Germinal center (tissue), 1 donor: ENCODE measurements at regions not wholly inside any gene's neighbourhood (a gene's known extent, or its start where the extent isn't known, plus 50 kb on each side); places are given as distances from the start of the nearest gene placed in this dataset.

Experiments used
- DNase-seq: peaks from one replicate; pipeline ENCODE4 v3.0.0; 2012; ENCODE audit warnings: mixed read lengths, low spot score

GRCh38 chr12:98280621-98281020 is 234.8 kb upstream of the TMPO start:
- no peak for DNase-seq

- no peak for DNase-seq
Observed at GRCh38 chr12:98291828-98292227, 223.6 kb upstream of the TMPO start.

DNA sequence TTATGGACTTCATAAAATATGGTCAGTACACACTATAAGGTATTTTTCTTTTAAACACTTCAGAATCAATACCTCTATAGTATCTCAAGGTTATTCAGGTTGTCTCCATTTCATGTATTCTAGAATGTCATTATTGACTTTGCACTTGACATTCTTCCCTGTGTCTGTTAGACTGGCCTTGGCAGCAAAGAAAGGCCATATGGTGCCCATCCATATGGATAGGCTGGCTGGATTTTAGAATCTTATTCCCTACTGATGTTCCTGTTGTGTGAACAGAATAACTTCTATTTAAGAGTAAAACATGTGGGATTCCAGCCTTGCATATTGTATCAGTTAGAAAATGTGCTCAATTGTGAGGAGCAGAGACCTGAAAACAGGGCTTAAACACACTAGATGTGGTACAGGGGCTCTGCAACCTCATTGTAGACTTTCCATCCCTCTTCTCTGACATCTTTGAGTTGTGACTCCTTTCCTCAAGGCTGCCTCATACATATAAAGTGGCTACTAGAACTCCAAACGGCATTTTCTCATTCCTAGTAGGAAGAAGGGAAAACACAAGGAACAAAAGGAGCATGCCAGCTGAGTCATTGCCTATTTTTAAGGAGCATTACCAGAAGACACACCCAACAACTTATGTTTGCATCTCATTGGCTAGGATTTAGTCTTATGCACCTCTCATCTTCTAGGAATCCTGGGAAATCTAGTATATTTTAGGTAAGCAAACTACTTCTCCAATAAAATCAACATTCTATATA is 221.2 kb upstream of the TMPO start:
- DNase-seq: no peak

DNA sequence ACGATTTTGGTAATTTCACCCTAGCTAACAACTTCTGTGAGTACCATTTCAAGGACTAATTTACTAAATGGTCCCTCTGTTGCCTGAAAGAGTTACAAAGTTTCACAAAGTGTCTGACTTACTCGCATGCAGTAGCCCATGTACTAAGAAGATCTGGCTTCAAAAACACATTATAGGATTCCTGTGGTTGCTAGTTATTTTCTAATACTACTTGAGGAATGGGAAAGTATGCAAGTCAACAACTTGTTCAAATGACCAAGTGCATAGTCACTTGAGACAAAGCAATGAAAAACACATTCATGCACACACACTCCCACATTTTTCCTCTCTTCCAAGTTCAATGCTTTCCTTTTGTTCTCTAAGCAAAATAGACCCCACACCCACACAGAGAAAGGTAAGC is 219.7 kb upstream of the TMPO start:
- DNase-seq: no peak

- DNase-seq: no peak
Observed at GRCh38 chr12:98296462-98297079, 218.8 kb upstream of the TMPO start.

GRCh38 chr12:98297538-98297937 is 217.9 kb upstream of the TMPO start:
- DNase-seq: no peak

GRCh38 chr12:98308141-98308540 is 207.2 kb upstream of the TMPO start:
- no peak for DNase-seq

GRCh38 chr12:98317939-98318899 is 197.2 kb upstream of the TMPO start:
- no peak for DNase-seq

DNA sequence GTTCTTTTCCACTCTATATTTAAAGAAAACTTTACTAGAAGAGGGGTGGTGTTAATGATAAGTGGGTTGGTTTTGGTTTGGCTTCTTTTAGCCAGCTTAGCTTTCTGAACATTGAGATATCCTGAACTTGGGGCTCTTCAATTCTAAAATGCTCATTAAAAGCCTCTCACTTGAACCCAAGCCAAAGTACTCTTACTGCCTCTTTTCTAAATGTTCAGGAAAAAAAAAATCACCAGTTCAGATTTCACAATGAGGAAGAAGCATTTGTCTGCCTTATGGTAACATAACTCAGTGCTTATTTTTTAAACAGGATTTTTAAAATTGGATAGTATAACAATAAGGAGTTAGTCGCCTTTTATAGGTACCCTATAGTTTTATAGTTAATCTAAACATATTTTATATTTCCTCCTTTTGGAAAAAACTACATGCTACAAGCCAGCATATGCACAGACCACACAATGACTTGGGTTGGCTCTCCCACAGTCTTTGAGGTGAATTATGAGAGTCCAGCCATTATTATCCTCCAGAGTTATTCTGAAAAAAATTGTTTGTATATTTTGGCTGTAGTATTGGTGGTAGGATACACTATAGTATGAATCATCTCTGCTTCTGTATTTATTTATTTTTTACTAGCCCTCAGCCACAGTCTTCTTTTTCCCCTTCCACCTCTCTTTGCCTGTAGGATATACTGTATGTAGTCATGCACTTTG is 195.5 kb upstream of the TMPO start:
- DNase-seq: no peak

DNA sequence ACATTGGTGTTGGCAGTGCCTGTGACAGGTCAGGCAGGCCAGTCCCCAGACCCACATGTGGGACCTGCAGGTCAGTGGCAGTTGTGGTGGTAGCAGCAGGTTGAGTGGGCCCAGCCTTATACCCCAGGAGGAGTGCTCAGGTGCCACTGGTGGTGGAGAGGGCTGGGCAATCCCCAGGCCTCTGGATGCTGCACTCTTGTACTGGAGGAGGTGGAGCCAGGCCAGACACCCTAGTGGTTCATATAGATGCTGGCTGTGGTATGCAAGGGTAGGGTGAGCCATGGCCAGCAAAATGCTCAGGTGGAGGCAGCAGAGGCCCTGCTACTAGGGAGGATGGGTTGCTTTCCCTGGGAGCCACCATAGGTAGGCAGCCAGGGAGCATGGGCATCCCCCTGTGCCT is 190.4 kb upstream of the TMPO start:
- no peak for DNase-seq

GRCh38 chr12:98328467-98328866 is 186.9 kb upstream of the TMPO start:
- no peak for DNase-seq

DNA sequence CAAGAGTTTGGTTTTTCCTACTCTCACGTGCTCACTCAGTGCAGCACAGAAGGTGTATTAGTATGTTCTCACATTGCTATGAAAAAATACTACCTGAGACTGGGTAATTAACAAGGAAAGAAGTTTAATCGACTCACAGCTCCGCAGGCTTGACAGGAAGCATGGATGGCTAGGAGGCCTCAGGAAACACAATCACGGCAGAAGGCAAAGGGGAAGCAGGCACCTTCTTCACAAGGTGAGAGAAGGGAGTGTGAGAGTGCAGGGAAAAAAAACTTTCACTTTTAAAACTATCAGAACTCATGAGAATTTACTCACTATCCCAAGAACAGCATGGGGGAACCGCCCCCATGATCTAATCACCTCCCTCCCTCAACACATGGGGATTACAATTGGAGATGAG is 185.8 kb upstream of the TMPO start:
- DNase-seq: no peak

DNA sequence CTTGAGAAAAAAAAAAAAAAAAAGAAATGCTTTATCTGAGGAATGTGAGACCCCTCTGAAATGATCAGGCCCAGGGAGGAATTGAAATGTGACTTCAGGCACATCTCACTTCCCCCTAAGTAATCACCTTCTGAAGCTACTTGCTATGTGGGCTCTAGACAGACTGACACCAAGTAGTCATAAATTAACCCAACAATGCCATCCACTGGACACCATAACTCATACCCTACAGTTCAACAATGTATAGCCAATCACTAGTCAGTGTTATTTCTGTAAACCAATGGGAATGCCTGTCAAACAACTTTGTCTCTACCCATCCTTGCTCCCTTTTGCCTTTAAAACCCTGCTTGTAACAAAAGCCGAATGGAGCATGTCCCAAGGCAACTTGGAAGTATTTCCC is 182.7 kb upstream of the TMPO start:
- DNase-seq: no peak

GRCh38 chr12:98334768-98335167 is 180.6 kb upstream of the TMPO start:
- no peak for DNase-seq

GRCh38 chr12:98341026-98341425 is 174.4 kb upstream of the TMPO start:
- no peak for DNase-seq

GRCh38 chr12:98341732-98342131 is 173.7 kb upstream of the TMPO start:
- DNase-seq: no peak

DNA sequence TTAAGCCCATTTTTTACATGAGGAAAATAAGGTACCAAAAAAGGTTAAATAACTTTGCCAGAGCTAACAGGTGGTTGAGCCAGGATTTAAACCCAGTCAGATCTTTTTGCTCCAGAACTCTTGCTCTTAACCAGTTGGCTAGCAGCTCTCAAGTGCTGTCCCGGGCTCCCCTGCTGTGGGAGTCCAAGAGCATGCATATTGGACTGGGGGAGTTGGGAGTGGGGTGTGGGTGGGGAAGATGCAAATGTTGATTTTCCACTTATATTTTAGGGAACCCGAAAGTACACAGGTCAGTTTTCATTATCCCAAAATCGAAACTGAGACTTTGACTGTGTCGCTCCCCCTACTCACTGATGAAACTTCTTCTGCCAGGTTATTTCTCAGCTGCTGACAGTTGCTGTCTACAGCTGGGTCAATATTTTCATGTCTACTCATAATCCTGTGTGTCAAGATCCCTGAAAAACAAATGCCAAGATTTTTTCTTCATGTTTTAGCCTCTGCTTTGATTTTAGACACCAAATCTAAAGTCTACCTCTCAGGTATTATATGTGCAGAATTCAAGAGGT is 172.3 kb upstream of the TMPO start:
- DNase-seq: no peak

DNA sequence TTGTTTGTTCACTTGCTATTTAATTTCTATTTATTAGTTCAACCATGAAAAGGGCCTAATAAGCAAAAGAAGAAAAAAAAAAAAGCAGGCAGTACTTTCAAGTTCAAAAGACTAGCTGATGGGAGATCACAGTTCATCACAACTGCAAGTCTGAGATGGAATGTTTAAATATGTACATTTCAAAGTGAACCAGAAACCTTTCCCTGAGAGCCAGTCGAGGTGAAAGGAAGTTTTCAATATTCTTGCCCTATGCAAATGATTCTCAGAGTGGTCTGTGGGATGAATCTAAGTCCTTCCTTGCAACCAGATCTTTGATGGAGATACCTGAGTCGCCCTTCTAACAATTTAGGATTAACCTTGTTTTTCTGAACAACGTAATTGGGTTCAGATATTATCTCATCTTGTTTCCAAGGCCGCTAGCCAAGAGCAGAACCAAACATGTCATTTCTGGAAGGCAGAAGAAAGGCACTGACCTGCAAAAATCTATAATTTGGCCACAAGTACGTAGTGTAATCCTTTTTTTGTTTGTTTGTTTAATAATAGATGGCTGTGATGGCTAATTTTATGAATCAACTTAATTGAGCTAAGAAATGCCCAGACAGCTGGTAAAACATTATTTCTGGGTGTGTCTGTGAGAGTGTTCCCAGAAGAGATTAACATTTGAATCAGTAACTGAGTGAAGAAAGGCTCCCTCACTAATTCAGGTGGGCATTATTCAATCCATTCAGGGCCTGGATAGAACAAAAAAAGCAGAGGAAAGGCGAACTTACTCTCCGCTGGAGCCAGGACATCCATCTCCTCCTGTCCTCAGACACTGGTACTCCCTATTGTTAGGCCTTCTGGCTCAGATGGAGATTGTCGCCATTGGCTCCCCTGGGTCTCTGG is 171.1 kb upstream of the TMPO start:
- DNase-seq: no peak

DNA sequence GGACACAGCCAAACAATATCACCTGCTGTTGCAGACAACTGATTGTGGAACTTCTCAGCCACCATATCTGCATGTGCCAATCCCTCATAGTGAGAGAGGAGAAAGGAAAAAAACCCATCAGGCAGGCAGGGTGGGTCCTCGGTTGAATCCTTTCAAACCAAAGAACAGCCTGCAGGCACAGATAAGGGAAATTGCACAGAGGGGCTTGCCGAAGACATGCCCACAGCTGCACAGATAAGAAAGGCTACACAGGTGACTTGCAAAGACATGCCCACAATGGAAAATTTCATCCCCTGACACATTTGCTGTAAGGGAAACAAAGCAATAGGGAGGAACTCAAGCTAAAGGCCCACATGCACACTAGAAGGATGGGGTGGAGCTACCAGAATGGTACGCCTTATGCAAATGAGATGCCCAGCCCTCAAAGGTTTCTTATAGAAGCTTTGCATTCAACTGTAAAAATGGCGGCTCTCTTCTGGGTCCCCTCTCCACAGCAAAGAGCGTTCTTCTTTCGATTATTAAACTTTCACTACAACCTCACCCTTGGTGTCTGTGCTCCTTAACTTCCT is 170.0 kb upstream of the TMPO start:
- DNase-seq: no peak

GRCh38 chr12:98351089-98351488 is 164.3 kb upstream of the TMPO start:
- no peak for DNase-seq
